Common myeloid progenitor, CD34-positive (primary cell): ENCODE measurements at regions not wholly inside any gene's neighbourhood (a gene's known extent, or its start where the extent isn't known, plus 50 kb on each side); places are given as distances from the start of the nearest gene placed in this dataset.

Experiments
- CTCF ChIA-PET: fragments of 350-600 bp; sonication (Branson Sonifier 250); formaldehyde crosslinking; loops from one replicate; lab custom pipeline; 2021; ENCODE audit warnings: antibody characterized with exemption; lab: Charles Lee
- POLR2A ChIA-PET: fragments of 350-600 bp; sonication (Branson Sonifier 250); formaldehyde crosslinking; loops from one replicate; lab custom pipeline; 2021; ENCODE audit warnings: antibody characterized with exemption; lab: Charles Lee
- DNase-seq, 3 donors: peaks; one replicate each; pipeline versions ENCODE4 v3.0.0 to v3.0.0-alpha.2; 2013
- H3K27ac ChIP-seq, 2 experiments: 1 replicate in 1 of 2; 2 replicates in 1 of 2; pipeline ENCODE4 v1.7.0; 2013; ENCODE audit warnings: inconsistent platforms in 2 of 2, low read length in 2 of 2, mild to moderate bottlenecking in 2 of 2, low read depth in 1 of 2, moderate library complexity in 1 of 2; ENCODE audit not compliant: severe bottlenecking in 2 of 2, insufficient read depth in 1 of 2, poor library complexity in 1 of 2
- H3K27me3 ChIP-seq, 5 experiments: replicated peaks in 2 of 5; 1 replicate in 3 of 5; 2 replicates in 2 of 5; pipeline versions ENCODE4 v1.6.1 to v1.7.0; 2013; ENCODE audit warnings: low read length in 4 of 5, mild to moderate bottlenecking in 2 of 5, moderate library complexity in 2 of 5, inconsistent platforms in 1 of 5; ENCODE audit not compliant: insufficient read depth in 5 of 5, control insufficient read depth in 4 of 5
- H3K36me3 ChIP-seq, 4 experiments: 1 replicate in 2 of 4; 2 replicates in 2 of 4; pipeline versions ENCODE4 v1.6.1 to v1.7.0; 2013; ENCODE audit warnings: low read length in 3 of 4, control low read depth in 1 of 4, mild to moderate bottlenecking in 1 of 4; ENCODE audit not compliant: control insufficient read depth in 4 of 4, insufficient read depth in 4 of 4
- H3K4me1 ChIP-seq, 4 experiments: 1 replicate in 3 of 4; 2 replicates in 1 of 4; pipeline versions ENCODE4 v1.6.1 to v1.7.1; 2013; ENCODE audit warnings: low read length in 3 of 4, mild to moderate bottlenecking in 3 of 4, control low read depth in 1 of 4, inconsistent platforms in 1 of 4, moderate library complexity in 1 of 4; ENCODE audit not compliant: control insufficient read depth in 4 of 4, insufficient read depth in 4 of 4; ENCODE audit errors: control extremely low read depth in 1 of 4
- H3K4me3 ChIP-seq, 7 experiments: 1 replicate in 4 of 7; 2 replicates in 3 of 7; pipeline versions ENCODE4 v1.5.1 to v1.7.0; 2013; ENCODE audit warnings: mild to moderate bottlenecking in 7 of 7, low read length in 6 of 7, moderate library complexity in 6 of 7, inconsistent platforms in 2 of 7, low read depth in 2 of 7, control low read depth in 1 of 7; ENCODE audit not compliant: insufficient read depth in 4 of 7, control insufficient read depth in 1 of 7; ENCODE audit errors: extremely low read depth in 1 of 7
- H3K9me3 ChIP-seq, 5 experiments: 1 replicate in 4 of 5; 2 replicates in 1 of 5; pipeline versions ENCODE4 v1.6.1 to v1.7.1; 2013; ENCODE audit warnings: low read length in 4 of 5, mild to moderate bottlenecking in 2 of 5, inconsistent platforms in 1 of 5, low read depth in 1 of 5, moderate library complexity in 1 of 5; ENCODE audit not compliant: control insufficient read depth in 4 of 5, insufficient read depth in 2 of 5; ENCODE audit errors: control extremely low read depth in 1 of 5
- WGBS: methylation state at CpG from one replicate; pipeline ENCODE4 v1.1.5; 2013; ENCODE audit not compliant: insufficient coverage; 5-methylcytosine and 5-hydroxymethylcytosine counted together

DNA sequence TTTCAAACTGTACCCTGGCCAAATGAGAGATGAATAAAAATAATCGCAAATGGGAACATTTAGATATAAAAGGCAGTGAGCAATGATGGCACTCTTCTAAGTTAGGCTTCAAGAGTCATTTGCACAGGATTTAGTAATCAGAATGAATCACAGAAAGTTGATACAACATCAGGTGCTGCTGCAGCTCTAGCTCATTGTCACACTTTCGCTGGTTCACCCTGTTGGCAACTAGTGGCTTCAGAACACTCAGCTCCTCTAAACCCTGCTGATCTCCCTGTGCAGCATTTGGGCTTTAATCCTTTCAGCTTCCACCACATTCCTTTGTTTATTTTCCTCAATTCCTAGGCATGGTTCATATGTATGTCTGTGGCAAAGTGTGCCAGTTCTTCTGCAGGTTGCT is 2071.2 kb upstream of the CDH6 start:
- CTCF ChIA-PET: no interaction called here
- Histone ChIP-seq H3K4me3 (no peak overlapping the region), H3K36me3 (no peaks in the 10 kb centered on the region), H3K27me3 (no peaks in the 10 kb centered on the region), H3K4me1 (no peaks in the 10 kb centered on the region), H3K9me3 (no peaks in the 10 kb centered on the region), H3K27ac (no peak overlapping the region)
- POLR2A ChIA-PET: no interaction called here
- 100% methylated on average over 1 of the region's 2 CpGs for WGBS
- no peak for DNase-seq

DNA sequence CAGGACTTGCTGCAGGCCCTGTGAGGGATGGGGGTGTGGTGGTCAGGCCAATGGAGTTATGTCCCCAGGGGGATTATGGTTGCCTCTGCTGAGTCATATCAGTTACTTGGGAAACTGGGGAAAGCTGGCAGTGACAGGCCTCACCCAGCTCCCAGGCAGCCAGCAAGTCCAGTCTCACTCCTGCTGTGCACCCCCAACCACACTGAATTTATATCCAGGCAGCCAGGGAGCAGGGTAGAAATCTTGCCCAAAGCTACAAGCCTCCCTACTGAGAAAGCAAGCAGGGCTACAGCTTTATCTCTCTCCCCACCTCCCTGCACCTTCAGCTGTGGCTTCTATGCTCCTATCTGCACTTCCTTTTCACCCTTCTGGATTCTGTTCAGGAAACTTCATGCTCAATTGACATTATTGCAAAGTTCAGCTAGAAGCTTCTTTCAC is 2076.0 kb upstream of the CDH9 start:
- Histone ChIP-seq H3K4me3 (no peak overlapping the region), H3K4me1 (no peaks in the 10 kb centered on the region), H3K27ac (no peak overlapping the region), H3K9me3 (peaks cover 0 to 1% (median 0%) of the 10 kb centered on the region in 5 experiments), H3K36me3 (no peaks in the 10 kb centered on the region), H3K27me3 (no peaks in the 10 kb centered on the region)
- DNase-seq: peak in 2 of 3 donors; percentile 4 to 8
- CTCF ChIA-PET: interaction anchor here (1.2 kb wide), 1 partner anchor 9 kb away, joined by 3 read pairs; no protein-coding TSS in a partner anchor
- POLR2A ChIA-PET: no interaction called here

DNA sequence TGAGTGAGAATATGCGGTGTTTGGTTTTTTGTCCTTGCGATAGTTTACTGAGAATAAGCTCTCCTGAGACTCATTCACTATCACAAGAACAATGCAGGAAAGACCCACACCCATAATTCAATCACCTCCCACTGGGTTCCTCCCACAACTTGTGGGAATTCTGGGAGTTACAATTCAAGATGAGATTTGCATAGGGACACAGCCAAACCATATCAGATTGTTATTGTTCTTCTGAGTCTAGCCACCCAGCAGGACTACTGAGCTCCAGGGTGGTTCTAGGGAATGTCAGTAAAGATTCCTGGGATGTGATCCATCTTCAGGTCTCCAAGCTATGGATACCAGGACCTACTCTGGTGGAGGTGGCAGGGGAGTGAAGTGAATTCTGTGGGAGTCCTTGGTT is 2075.1 kb upstream of the CDH9 start:
- Histone ChIP-seq H3K27me3 (no peaks in the 10 kb centered on the region), H3K4me1 (no peaks in the 10 kb centered on the region), H3K4me3 (no peak overlapping the region), H3K9me3 (peaks cover 0 to 1% (median 0%) of the 10 kb centered on the region in 5 experiments), H3K27ac (no peak overlapping the region), H3K36me3 (no peaks in the 10 kb centered on the region)
- WGBS: no CpG with 5 or more reads among the region's 2 CpGs
- ChIA-PET CTCF (interaction anchor here (1.2 kb wide), 1 partner anchor 8 kb away, joined by 3 read pairs; no protein-coding TSS in a partner anchor), POLR2A (no interaction called here)
- no peak for DNase-seq

DNA sequence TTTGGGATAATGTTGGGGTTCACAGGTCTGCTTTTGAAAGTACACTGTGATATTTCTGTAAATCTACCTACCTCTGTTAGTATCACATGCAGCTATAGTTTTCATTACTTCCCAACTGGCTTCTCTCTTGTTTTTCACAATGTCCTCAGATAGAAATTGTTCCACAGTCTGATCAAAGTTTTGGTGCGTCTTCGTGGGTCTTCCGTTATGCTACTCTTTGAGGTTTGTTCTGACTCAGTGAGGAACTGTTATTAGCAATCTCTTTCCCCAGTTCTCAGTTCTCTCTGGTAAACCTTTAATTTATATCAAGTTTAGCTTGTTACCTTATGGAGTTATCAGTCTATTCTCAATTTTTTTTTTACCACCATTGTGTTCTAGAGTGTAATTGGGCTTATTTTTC is 2061.2 kb upstream of the CDH9 start:
- H3K9me3 ChIP-seq: peaks cover 0 to 2% (median 0%) of the 10 kb centered on the region in 5 experiments
- no peak overlapping the region for H3K4me3 ChIP-seq

DNA sequence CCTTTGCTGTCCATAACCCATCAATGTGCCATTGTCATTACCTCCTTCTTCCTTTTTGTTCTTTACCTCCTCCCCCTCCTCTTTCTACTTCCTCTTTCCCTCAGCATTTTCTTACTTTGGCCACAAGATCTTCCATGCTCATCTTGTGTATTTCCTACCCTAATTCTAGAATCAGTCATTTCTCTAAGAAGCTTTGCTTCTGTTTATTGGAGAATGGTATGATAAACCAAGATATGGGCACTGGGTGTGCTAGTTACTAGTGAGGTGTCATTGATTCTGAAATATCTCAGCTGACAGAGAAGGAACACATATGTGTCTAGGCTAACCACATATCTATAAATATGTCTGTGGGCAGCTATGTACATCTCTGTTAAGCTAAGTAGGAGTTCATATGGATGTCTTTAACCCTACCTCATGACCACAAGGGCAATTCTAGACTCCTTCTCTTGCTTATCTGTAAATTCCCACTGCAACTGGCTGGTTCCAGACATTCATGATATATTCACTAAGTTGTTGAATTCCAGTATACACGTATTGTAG is 2051.3 kb upstream of the CDH9 start:
- DNase-seq: peak in 2 of 3 donors; percentile 2 to 4
- POLR2A ChIA-PET: no interaction called here
- Histone ChIP-seq H3K4me3 (no peak overlapping the region), H3K9me3 (no peaks in the 10 kb centered on the region), H3K27ac (no peak overlapping the region), H3K4me1 (peaks cover 0 to 5% (median 0%) of the 10 kb centered on the region in 4 experiments), H3K36me3 (no peaks in the 10 kb centered on the region), H3K27me3 (no peaks in the 10 kb centered on the region)
- CTCF ChIA-PET: no interaction called here
- no CpG with 5 or more reads among the region's 1 CpG for WGBS

More for the DNA sequence above, 2061.2 kb upstream of the CDH9 start:
- CTCF ChIA-PET: no interaction called here
- WGBS: no CpG with 5 or more reads among the region's 3 CpGs
- H3K36me3 ChIP-seq: no peaks in the 10 kb centered on the region
- POLR2A ChIA-PET: no interaction called here
- no peaks in the 10 kb centered on the region for H3K27me3 ChIP-seq
- peaks cover 0 to 4% (median 0%) of the 10 kb centered on the region in 4 experiments for H3K4me1 ChIP-seq
- DNase-seq: no peak
- H3K27ac ChIP-seq: no peak overlapping the region

DNA sequence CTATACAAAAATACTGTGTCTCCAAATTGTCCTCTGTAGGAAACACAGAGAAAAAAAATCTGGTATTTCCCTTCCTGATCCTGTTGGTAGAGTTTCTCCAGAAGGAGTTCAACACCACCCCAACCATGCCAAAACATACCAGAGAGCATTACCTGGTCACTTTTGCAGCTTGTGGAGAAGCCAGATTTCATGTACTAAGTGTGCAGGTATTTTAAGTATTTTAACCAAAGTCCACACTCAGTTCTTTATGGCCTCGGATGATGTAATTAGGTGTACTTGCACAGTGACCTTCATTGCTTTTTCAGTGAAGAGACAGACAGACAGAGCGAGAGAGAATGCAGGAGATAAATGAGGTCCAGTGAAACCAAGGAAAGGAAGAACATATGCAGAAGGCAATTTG is 2046.8 kb upstream of the CDH9 start:
- no peaks in the 10 kb centered on the region for H3K9me3 ChIP-seq
- ChIA-PET POLR2A (interaction anchor here (0.6 kb wide), 1 partner anchor 779 kb away, joined by 3 read pairs; no protein-coding TSS in a partner anchor), CTCF (no interaction called here)
- no peak overlapping the region for H3K4me3 ChIP-seq
- H3K27me3 ChIP-seq: no peaks in the 10 kb centered on the region
- 100% methylated on average over 2 of the region's 2 CpGs for WGBS
- H3K4me1 ChIP-seq: peaks cover 0 to 4% (median 0%) of the 10 kb centered on the region in 4 experiments
- no peak for DNase-seq
- H3K36me3 ChIP-seq: no peaks in the 10 kb centered on the region
- no peak overlapping the region for H3K27ac ChIP-seq

DNA sequence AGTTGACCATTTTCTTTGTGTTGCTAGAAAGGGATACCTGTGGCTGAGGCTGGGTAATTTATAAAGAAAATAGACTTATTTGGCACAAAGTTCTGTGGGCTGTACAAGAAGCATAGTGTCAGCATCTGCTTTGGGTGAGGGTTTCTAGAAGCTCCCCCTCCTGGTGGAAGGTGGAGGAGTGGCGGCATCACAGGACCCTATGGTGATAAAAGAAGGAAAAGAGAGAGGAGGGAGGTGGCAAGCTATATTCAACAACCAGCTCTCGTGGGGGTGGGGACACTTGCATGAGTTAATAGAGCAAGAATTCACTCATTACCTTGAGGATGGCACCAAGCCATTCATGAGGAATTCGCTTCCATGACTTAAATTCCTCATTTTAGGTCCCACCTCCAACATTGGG is 2041.4 kb upstream of the CDH9 start:
- Histone ChIP-seq H3K27me3 (no peaks in the 10 kb centered on the region), H3K4me3 (no peak overlapping the region), H3K36me3 (no peaks in the 10 kb centered on the region), H3K27ac (no peak overlapping the region), H3K9me3 (no peaks in the 10 kb centered on the region), H3K4me1 (no peaks in the 10 kb centered on the region)
- CTCF ChIA-PET: no interaction called here
- POLR2A ChIA-PET: interaction anchor here (0.6 kb wide), 1 partner anchor 462 kb away, joined by 3 read pairs; no protein-coding TSS in a partner anchor
- WGBS: 100% methylated on average over 1 of the region's 3 CpGs
- DNase-seq: no peak
